ENCODE measurements at regions not wholly inside any gene's neighbourhood (a gene's known extent, or its start where the extent isn't known, plus 50 kb on each side); places are given as distances from the start of the nearest gene placed in this dataset.

DNA sequence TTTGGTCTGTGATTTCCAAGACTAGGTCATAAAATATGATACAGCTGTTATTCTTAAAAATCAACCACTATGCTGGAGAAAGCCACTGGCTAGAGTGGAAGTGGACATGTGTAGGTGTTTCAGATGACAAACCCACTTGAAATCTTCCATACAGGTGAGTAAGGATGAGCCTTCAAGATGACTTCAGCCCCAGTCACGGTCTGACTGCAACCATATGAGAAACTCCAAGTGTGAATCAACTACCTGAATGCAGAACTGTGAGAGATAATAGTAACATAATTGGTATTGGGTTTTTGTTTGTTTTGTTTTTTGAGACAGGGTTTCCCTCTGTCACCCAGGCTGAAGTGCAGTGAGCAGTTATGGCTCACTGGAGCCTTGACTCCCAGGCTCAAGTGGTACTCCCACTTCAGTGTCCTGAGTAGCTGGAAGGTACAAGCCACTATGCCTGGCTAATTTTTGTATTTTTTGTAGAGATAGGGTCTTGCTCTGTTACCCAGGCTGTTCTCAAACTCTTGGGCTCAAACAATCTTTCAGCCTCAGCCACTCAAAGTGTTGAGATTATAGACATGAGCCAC is 273.3 kb upstream of the LRIG3 start:
- TF ChIP-seq, protein P1, sequence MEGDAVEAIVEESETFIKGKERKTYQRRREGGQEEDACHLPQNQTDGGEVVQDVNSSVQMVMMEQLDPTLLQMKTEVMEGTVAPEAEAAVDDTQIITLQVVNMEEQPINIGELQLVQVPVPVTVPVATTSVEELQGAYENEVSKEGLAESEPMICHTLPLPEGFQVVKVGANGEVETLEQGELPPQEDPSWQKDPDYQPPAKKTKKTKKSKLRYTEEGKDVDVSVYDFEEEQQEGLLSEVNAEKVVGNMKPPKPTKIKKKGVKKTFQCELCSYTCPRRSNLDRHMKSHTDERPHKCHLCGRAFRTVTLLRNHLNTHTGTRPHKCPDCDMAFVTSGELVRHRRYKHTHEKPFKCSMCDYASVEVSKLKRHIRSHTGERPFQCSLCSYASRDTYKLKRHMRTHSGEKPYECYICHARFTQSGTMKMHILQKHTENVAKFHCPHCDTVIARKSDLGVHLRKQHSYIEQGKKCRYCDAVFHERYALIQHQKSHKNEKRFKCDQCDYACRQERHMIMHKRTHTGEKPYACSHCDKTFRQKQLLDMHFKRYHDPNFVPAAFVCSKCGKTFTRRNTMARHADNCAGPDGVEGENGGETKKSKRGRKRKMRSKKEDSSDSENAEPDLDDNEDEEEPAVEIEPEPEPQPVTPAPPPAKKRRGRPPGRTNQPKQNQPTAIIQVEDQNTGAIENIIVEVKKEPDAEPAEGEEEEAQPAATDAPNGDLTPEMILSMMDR (conservative IDR thresholded peaks at IDR 0.05; ENCODE audit: low read length), result no peak
- no peak for TF ChIP-seq EZH2phosphoT487 (IDR thresholded peaks at IDR 0.05; ENCODE audit: borderline replicate concordance, low read depth, low read length)
